ENCODE measurements at regions not wholly inside any gene's neighbourhood (a gene's known extent, or its start where the extent isn't known, plus 50 kb on each side); places are given as distances from the start of the nearest gene placed in this dataset.

DNA sequence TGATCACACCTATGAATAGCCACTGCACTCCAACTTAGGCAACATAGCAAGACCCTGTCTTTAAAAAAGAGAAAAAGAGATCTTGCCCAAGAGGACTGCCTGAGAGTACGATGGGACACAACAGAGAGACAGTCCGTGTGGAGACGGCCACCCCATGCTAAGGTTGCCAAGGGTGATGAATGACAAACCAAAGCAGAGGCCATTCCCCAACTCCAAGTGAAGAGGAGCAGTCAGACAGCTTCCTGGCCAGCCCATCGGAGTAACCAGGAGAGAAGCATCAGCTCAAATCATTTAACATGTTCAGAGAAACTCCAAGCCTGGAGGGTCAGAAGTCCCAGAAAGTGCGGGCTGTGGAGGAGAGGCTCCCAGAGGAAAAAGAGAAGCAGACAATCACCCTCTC lies 63.9 kb upstream of the SUB1 start:
- TF ChIP-seq, protein P1, sequence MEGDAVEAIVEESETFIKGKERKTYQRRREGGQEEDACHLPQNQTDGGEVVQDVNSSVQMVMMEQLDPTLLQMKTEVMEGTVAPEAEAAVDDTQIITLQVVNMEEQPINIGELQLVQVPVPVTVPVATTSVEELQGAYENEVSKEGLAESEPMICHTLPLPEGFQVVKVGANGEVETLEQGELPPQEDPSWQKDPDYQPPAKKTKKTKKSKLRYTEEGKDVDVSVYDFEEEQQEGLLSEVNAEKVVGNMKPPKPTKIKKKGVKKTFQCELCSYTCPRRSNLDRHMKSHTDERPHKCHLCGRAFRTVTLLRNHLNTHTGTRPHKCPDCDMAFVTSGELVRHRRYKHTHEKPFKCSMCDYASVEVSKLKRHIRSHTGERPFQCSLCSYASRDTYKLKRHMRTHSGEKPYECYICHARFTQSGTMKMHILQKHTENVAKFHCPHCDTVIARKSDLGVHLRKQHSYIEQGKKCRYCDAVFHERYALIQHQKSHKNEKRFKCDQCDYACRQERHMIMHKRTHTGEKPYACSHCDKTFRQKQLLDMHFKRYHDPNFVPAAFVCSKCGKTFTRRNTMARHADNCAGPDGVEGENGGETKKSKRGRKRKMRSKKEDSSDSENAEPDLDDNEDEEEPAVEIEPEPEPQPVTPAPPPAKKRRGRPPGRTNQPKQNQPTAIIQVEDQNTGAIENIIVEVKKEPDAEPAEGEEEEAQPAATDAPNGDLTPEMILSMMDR (conservative IDR thresholded peaks at IDR 0.05; ENCODE audit: low read length): no peak
- no peak for TF ChIP-seq EZH2phosphoT487 (IDR thresholded peaks at IDR 0.05; ENCODE audit: borderline replicate concordance, low read depth, low read length)
